ENCODE measurements at regions not wholly inside any gene's neighbourhood (a gene's known extent, or its start where the extent isn't known, plus 50 kb on each side); places are given as distances from the start of the nearest gene placed in this dataset.

DNA sequence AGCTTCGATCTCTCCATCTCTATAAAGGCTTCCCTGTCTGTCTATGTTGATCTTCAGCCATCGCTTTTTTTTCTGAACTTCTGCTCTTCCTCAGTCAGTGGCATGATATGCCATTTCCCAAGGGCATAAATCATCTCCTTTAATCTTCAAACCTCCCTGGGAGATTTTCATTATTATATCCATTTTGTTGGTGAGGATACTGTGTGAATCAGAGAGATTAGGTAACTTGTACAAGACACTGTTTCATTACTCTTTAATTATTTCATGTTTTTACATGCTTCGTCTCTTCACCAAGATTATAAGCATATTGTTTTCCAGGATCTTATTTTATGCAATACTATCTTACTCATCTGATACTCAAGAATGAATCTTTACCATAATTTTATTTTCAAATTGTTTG is 124.8 kb upstream of the ATP11B start:
- TF ChIP-seq, protein P1, sequence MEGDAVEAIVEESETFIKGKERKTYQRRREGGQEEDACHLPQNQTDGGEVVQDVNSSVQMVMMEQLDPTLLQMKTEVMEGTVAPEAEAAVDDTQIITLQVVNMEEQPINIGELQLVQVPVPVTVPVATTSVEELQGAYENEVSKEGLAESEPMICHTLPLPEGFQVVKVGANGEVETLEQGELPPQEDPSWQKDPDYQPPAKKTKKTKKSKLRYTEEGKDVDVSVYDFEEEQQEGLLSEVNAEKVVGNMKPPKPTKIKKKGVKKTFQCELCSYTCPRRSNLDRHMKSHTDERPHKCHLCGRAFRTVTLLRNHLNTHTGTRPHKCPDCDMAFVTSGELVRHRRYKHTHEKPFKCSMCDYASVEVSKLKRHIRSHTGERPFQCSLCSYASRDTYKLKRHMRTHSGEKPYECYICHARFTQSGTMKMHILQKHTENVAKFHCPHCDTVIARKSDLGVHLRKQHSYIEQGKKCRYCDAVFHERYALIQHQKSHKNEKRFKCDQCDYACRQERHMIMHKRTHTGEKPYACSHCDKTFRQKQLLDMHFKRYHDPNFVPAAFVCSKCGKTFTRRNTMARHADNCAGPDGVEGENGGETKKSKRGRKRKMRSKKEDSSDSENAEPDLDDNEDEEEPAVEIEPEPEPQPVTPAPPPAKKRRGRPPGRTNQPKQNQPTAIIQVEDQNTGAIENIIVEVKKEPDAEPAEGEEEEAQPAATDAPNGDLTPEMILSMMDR (IDR thresholded peaks at IDR 0.05), result no peak
- TF ChIP-seq POLR2AphosphoS5 (IDR thresholded peaks at IDR 0.05) (no peak), EP300 (IDR thresholded peaks at IDR 0.05) (no peak), POLR2A (IDR thresholded peaks at IDR 0.05; ENCODE audit: low read depth) (no peak)

All from esophagus muscularis mucosa (tissue), 4 donors.